ENCODE measurements at regions not wholly inside any gene's neighbourhood (a gene's known extent, or its start where the extent isn't known, plus 50 kb on each side); places are given as distances from the start of the nearest gene placed in this dataset.

DNA sequence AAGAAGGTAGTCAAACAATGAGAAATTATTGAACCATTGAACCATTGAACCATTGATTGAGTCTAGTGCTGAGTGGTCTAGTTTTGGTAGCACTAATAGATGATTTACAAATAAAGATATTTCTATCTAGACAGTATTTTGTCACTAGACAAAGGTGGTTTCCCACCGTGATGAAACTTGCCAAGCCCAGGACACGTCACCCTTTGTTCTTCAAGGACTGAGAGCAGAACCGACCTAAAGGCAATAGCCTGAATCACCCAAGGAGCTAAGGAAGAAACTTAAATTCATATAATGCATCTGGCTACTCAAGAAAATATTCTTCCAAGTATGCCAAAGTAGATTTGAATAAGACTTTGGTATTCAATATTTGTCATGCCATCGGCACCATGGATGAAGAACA is 103.3 kb downstream of the ESM1 start:
- Histone ChIP-seq H3K27ac (ENCODE audit: low read depth, low read length) (no peak overlapping the region), H3K79me2 (ENCODE audit: insufficient read depth, low read length) (no peaks in the 10 kb centered on the region), H3K9me3 (ENCODE audit: control insufficient read depth in 1 of 2, insufficient read depth in 1 of 2, low read depth in 1 of 2, low read length in 2 of 2) (no peaks in the 10 kb centered on the region), H3K4me3 (replicated peaks in 1 of 2; ENCODE audit: low read depth in 1 of 2, low read length in 2 of 2) (no peak overlapping the region), H3K4me2 (ENCODE audit: low read length) (no peak overlapping the region), H4K20me1 (ENCODE audit: insufficient read depth) (no peaks in the 10 kb centered on the region), H3K36me3 (ENCODE audit: control insufficient read depth in 1 of 2, insufficient read depth in 2 of 2, low read length in 2 of 2) (no peaks in the 10 kb centered on the region), H3K9ac (ENCODE audit: low read length) (no peak overlapping the region), H3K27me3 (ENCODE audit: insufficient read depth, low read length) (no peaks in the 10 kb centered on the region), H3K9me2 (ENCODE audit: insufficient read depth) (no peaks in the 10 kb centered on the region), H3K4me1 (ENCODE audit: control insufficient read depth in 1 of 2, insufficient read depth in 2 of 2, low read length in 2 of 2) (no peaks in the 10 kb centered on the region), H2AFZ (ENCODE audit: low read depth, low read length, poor library complexity, severe bottlenecking) (no peak overlapping the region)
- no peak for DNase-seq (ENCODE audit: low read depth, low spot score)
- ChIA-PET POLR2A (no interaction called here), RAD21 (ENCODE audit: low non-redundant PET in 1 of 2, low total read pairs in 2 of 2, uncharacterized antibody in 2 of 2, unreplicated experiment in 2 of 2) (no interaction called here), CTCF (no interaction called here)
- no TSS peak for BruUV-seq (replicated peaks)
- intact Hi-C loops (cut with micrococcal nuclease) = no loop called here
- no peak for TF ChIP-seq TCF7L2 (IDR thresholded peaks at IDR 0.05; ENCODE audit: borderline replicate concordance, extremely low read depth, insufficient read depth, insufficient read length)
- no peak for TF ChIP-seq YY1 (IDR thresholded peaks at IDR 0.05; ENCODE audit: extremely low read depth, insufficient replicate concordance, low read depth, low read length)
- no peak for ATAC-seq

DNA sequence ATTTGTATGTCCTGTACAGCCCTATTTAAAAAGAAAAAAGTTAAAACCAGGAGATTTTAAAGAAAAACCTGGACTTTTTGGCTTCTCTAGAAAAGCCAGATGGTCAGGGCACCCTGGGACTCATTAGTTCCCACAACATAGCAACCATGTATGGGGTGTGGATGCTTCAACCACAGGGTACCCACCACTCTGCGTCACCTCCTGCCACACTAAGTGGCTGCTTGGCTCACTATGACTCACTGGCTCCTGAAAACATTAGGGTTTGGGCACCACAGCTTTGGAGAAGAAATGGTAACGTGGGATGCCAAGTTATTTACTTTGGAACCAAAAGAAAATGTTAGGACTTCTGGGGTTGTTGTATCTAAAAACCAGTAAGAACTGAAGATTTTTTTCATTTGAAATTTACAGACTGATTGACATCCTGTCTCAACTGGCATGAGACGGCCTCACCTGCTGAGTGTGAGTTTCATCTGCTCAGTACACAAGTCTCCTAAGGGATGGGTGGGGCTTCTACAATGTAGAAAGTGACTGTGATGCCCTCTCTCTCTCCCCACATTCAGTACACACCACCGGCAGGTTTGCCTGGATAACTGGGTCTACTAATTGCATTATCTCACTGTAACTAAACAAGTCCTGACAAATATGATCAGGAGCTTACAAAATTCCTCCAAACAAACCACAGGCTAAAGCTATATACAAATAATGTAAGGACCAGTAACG is 103.9 kb downstream of the ESM1 start:
- intact Hi-C loops (cut with micrococcal nuclease) = no loop called here
- H4K20me1 ChIP-seq (ENCODE audit: insufficient read depth) = no peaks in the 10 kb centered on the region
- H2AFZ ChIP-seq (ENCODE audit: low read depth, low read length, poor library complexity, severe bottlenecking) = no peak overlapping the region
- TF ChIP-seq POLR2A (IDR thresholded peaks at IDR 0.05; ENCODE audit: borderline replicate concordance, extremely low read depth, insufficient read depth, insufficient read length) (no peak), EZH2 (IDR thresholded peaks at IDR 0.05) (no peak), ZNF274 (IDR thresholded peaks at IDR 0.05; ENCODE audit: low read depth, low read length) (no peak), TCF7L2 (IDR thresholded peaks at IDR 0.05; ENCODE audit: borderline replicate concordance, extremely low read depth, insufficient read depth, insufficient read length) (no peak), FOSL1 (IDR thresholded peaks at IDR 0.05; ENCODE audit: low read depth) (no peak), SP1 (IDR thresholded peaks at IDR 0.05; ENCODE audit: low read depth) (no peak), CBX3 (IDR thresholded peaks at IDR 0.05; ENCODE audit: low read depth) (no peak), EZH2phosphoT487 (IDR thresholded peaks at IDR 0.05; ENCODE audit: borderline replicate concordance) (no peak), POLR2AphosphoS5 (IDR thresholded peaks at IDR 0.05; ENCODE audit: low read depth, low read length) (no peak), SRF (IDR thresholded peaks at IDR 0.05; ENCODE audit: low read depth) (no peak), RAD21 (IDR thresholded peaks at IDR 0.05; ENCODE audit: low read depth) (no peak), SIN3A (IDR thresholded peaks at IDR 0.05; ENCODE audit: low read depth) (no peak), CEBPB (IDR thresholded peaks at IDR 0.05; ENCODE audit: low read depth) (no peak), ZFX (IDR thresholded peaks at IDR 0.05) (no peak)
- TF ChIP-seq, protein P1, sequence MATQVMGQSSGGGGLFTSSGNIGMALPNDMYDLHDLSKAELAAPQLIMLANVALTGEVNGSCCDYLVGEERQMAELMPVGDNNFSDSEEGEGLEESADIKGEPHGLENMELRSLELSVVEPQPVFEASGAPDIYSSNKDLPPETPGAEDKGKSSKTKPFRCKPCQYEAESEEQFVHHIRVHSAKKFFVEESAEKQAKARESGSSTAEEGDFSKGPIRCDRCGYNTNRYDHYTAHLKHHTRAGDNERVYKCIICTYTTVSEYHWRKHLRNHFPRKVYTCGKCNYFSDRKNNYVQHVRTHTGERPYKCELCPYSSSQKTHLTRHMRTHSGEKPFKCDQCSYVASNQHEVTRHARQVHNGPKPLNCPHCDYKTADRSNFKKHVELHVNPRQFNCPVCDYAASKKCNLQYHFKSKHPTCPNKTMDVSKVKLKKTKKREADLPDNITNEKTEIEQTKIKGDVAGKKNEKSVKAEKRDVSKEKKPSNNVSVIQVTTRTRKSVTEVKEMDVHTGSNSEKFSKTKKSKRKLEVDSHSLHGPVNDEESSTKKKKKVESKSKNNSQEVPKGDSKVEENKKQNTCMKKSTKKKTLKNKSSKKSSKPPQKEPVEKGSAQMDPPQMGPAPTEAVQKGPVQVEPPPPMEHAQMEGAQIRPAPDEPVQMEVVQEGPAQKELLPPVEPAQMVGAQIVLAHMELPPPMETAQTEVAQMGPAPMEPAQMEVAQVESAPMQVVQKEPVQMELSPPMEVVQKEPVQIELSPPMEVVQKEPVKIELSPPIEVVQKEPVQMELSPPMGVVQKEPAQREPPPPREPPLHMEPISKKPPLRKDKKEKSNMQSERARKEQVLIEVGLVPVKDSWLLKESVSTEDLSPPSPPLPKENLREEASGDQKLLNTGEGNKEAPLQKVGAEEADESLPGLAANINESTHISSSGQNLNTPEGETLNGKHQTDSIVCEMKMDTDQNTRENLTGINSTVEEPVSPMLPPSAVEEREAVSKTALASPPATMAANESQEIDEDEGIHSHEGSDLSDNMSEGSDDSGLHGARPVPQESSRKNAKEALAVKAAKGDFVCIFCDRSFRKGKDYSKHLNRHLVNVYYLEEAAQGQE (IDR thresholded peaks at IDR 0.05; ENCODE audit: low read depth) = no peak
- TF ChIP-seq, protein P2, sequence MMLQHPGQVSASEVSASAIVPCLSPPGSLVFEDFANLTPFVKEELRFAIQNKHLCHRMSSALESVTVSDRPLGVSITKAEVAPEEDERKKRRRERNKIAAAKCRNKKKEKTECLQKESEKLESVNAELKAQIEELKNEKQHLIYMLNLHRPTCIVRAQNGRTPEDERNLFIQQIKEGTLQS (IDR thresholded peaks at IDR 0.05) = no peak
- no peaks in the 10 kb centered on the region for H3K9me2 ChIP-seq (ENCODE audit: insufficient read depth)
- H3K27me3 ChIP-seq (ENCODE audit: insufficient read depth, low read length) = no peaks in the 10 kb centered on the region
- no peak overlapping the region for H3K4me2 ChIP-seq (ENCODE audit: low read length)
- H3K4me1 ChIP-seq (ENCODE audit: control insufficient read depth in 1 of 2, insufficient read depth in 2 of 2, low read length in 2 of 2) = no peaks in the 10 kb centered on the region
- ChIA-PET RAD21 (ENCODE audit: low non-redundant PET in 1 of 2, low total read pairs in 2 of 2, uncharacterized antibody in 2 of 2, unreplicated experiment in 2 of 2) (no interaction called here), CTCF (no interaction called here), POLR2A (no interaction called here)
- ATAC-seq (no peak), DNase-seq (ENCODE audit: low read depth, low spot score) (no peak)
- no peaks in the 10 kb centered on the region for H3K9me3 ChIP-seq (ENCODE audit: control insufficient read depth in 1 of 2, insufficient read depth in 1 of 2, low read depth in 1 of 2, low read length in 2 of 2)
- H3K27ac ChIP-seq (ENCODE audit: low read depth, low read length) = no peak overlapping the region
- H3K4me3 ChIP-seq (replicated peaks in 1 of 2; ENCODE audit: low read depth in 1 of 2, low read length in 2 of 2) = no peak overlapping the region
- BruUV-seq (replicated peaks) = no TSS peak
- H3K9ac ChIP-seq (ENCODE audit: low read length) = no peak overlapping the region
- H3K79me2 ChIP-seq (ENCODE audit: insufficient read depth, low read length) = no peaks in the 10 kb centered on the region
- H3K36me3 ChIP-seq (ENCODE audit: control insufficient read depth in 1 of 2, insufficient read depth in 2 of 2, low read length in 2 of 2) = no peaks in the 10 kb centered on the region

Measured in HCT116 (cell line).